Head of caudate nucleus (tissue), 42 donors: ENCODE measurements at regions not wholly inside any gene's neighbourhood (a gene's known extent, or its start where the extent isn't known, plus 50 kb on each side); places are given as distances from the start of the nearest gene placed in this dataset.

Experiments used
- DNase-seq, 42 donors: peaks; one replicate each; pipeline versions ENCODE4 v3.0.0 to v3.0.0-alpha.2; 2020 to 2021; ENCODE audit warnings: mixed read lengths in 7 of 42
- intact Hi-C: fragments of 100-400 bp; cut with DNase I; formaldehyde crosslinking; loops from one replicate; pipeline ENCODE4 v1.15.0; 2022

- intact Hi-C loops, result no loop called here
- peak in 10 of 42 donors; percentile 2 to 36 (median 22) for DNase-seq
Observed at GRCh38 chr18:79579807-79580497, 99.7 kb upstream of the CTDP1 start.

GRCh38 chr18:79580498-79581171, 99.0 kb upstream of the CTDP1 start:
- intact Hi-C loops, result no loop called here
- peak in 9 of 42 donors; percentile 9 to 37 (median 16) for DNase-seq

- peak in 11 of 42 donors; percentile 1 to 29 (median 10) for DNase-seq
- intact Hi-C loops, result no loop called here
Observed at GRCh38 chr18:79581406-79581805, 98.2 kb upstream of the CTDP1 start.

GRCh38 chr18:79581911-79582310, 97.7 kb upstream of the CTDP1 start:
- DNase-seq, result peak in 3 of 42 donors; percentile 3 to 18 (median 6)

GRCh38 chr18:79582978-79583377, 96.6 kb upstream of the CTDP1 start:
- DNase-seq, result peak in 3 of 42 donors; percentile 3 to 6 (median 5)
- intact Hi-C loops, result no loop called here

More at GRCh38 chr18:79581911-79582310, 97.7 kb upstream of the CTDP1 start:
- intact Hi-C loops, result no loop called here

- intact Hi-C loops, result no loop called here
- peak in 5 of 42 donors; percentile 2 to 27 (median 14) for DNase-seq
Observed at GRCh38 chr18:79583426-79583825, 96.2 kb upstream of the CTDP1 start.

- intact Hi-C loops, result no loop called here
- DNase-seq, result peak in 5 of 42 donors; percentile 13 to 29 (median 19)
Observed at GRCh38 chr18:79583984-79584401, 95.6 kb upstream of the CTDP1 start.

GRCh38 chr18:79584491-79585394, 94.9 kb upstream of the CTDP1 start:
- peak in 7 of 42 donors; percentile 7 to 34 (median 16) for DNase-seq
- intact Hi-C loops, result no loop called here

GRCh38 chr18:79585395-79586370, 93.9 kb upstream of the CTDP1 start:
- intact Hi-C loops, result no loop called here
- peak in 8 of 42 donors; percentile 1 to 33 (median 14) for DNase-seq

- intact Hi-C loops, result no loop called here
- DNase-seq, result peak in 10 of 42 donors; percentile 0 to 33 (median 14)
Observed at GRCh38 chr18:79586436-79587225, 93.0 kb upstream of the CTDP1 start.

- intact Hi-C loops, result no loop called here
- peak in 9 of 42 donors; percentile 1 to 39 (median 18) for DNase-seq
Observed at GRCh38 chr18:79587226-79587741, 92.3 kb upstream of the CTDP1 start.

GRCh38 chr18:79587779-79588635, 91.6 kb upstream of the CTDP1 start:
- intact Hi-C loops, result no loop called here
- DNase-seq, result peak in 9 of 42 donors; percentile 3 to 32 (median 11)

GRCh38 chr18:79588636-79589481, 90.7 kb upstream of the CTDP1 start:
- peak in 32 of 42 donors; percentile 23 to 86 (median 53) for DNase-seq
- intact Hi-C loops, result no loop called here

- intact Hi-C loops, result no loop called here
- no peak for DNase-seq
Observed at GRCh38 chr18:79589601-79590091, 90.0 kb upstream of the CTDP1 start.
